ENCODE measurements at regions not wholly inside any gene's neighbourhood (a gene's known extent, or its start where the extent isn't known, plus 50 kb on each side); places are given as distances from the start of the nearest gene placed in this dataset.

DNA sequence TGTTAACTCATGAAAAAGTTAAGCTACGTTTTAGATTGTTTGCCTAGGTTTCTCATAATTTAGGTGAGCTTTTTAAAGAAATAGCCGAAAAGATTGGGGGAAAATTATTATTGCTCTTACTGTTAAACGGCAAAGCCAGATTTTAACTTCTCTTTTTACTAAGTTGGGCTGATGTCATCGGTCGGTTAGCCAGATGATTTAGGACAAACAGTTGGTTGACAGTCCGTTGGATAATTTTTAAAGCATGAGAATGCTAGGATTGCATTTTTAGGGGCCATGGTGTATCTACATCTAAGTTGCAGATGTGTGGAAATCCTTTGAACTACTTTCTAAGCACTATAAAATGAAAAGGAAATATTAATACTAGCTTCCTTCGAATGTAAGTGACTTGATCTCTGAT, 280.9 kb upstream of the AKR1E2 start:
- Histone ChIP-seq H3K9ac (ENCODE audit: insufficient read depth in 1 of 2, low read depth in 2 of 2, low read length in 2 of 2) (no peak overlapping the region), H3K27ac (ENCODE audit: extremely low read depth, low read depth, low read length) (no peak overlapping the region), H3K36me3 (ENCODE audit: control insufficient read depth, insufficient read depth, low read length) (no peaks in the 10 kb centered on the region), H3K9me1 (ENCODE audit: control insufficient read depth, insufficient read depth, low read length) (no peaks in the 10 kb centered on the region), H3K79me2 (ENCODE audit: control insufficient read depth, insufficient read depth, low read length) (no peaks in the 10 kb centered on the region), H2AFZ (ENCODE audit: low read depth, low read length) (no peak overlapping the region), H3K4me2 (ENCODE audit: insufficient read depth, low read length) (no peak overlapping the region), H3K4me3 (no peak overlapping the region), H3K4me1 (replicated peaks in 1 of 2; ENCODE audit: control insufficient read depth in 2 of 2, insufficient read depth in 2 of 2, low read length in 2 of 2) (no peaks in the 10 kb centered on the region; a peak in 1 of 5 replicates), H3K27me3 (ENCODE audit: control insufficient read depth in 2 of 2, insufficient read depth in 2 of 2, low read length in 2 of 2) (peaks cover 0 to 13% of the 10 kb centered on the region in 2 experiments; a peak in 2 of 5 replicates), H3K9me3 (replicated peaks; ENCODE audit: control insufficient read depth, insufficient read depth, low read depth, low read length) (no peaks in the 10 kb centered on the region), H4K20me1 (replicated peaks; ENCODE audit: control insufficient read depth, insufficient read depth, low read length) (no peaks in the 10 kb centered on the region)
- FAIRE-seq (no peak), ATAC-seq (no peak), DNase-seq (ENCODE audit: extremely low read depth in 1 of 4, low spot score in 3 of 4) (no peak)
- no TSS peak for BruUV-seq (replicated peaks)
- TF ChIP-seq HMGXB4 (CRISPR knock-in tag; IDR thresholded peaks at IDR 0.05), result no peak
- no peak for TF ChIP-seq E4F1 (CRISPR knock-in tag; IDR thresholded peaks at IDR 0.05; ENCODE audit: borderline replicate concordance)
- TF ChIP-seq MEIS2 (IDR thresholded peaks at IDR 0.05; ENCODE audit: partially characterized antibody), result peak; percentile 10
- in situ Hi-C loops (cut with MboI), result no loop called here
- POLR2A ChIA-PET, result no interaction called here
- intact Hi-C loops (cut with micrococcal nuclease), result no loop called here
- WGBS (ENCODE audit: insufficient coverage, low coverage, missing lambda C conversion rate), result under 1% methylated on average over 7 of the region's 7 CpGs
- CTCF ChIA-PET (ENCODE audit: low intra/inter-chr PET ratio), result no interaction called here

All from K562 (cell line).